ENCODE measurements at regions not wholly inside any gene's neighbourhood (a gene's known extent, or its start where the extent isn't known, plus 50 kb on each side); places are given as distances from the start of the nearest gene placed in this dataset.

DNA sequence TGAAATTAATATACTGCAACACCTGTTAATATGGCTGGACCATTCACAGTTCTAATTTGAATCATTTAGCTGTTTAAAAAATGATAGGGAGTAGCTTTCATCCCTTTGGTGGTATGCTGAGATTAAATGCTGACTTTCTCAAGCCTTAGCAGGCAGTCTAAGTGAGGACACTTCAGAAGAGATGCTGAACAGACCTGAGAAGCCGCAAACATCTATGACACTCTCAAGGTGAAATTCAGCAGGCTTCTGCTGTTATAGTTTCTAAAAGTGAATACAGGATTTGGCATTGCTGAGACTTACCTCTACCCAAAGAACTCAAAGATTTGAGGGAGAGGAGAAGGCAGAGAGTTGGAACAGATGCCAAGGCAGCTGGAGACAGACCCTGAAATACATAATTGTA is 431.2 kb upstream of the FAM98A start:
- no peak for DNase-seq (ENCODE audit: low spot score in 2 of 2)
- TF ChIP-seq EP300 (IDR thresholded peaks at IDR 0.05) (no peak), POLR2A (IDR thresholded peaks at IDR 0.05) (no peak)
- TF ChIP-seq, protein P1, sequence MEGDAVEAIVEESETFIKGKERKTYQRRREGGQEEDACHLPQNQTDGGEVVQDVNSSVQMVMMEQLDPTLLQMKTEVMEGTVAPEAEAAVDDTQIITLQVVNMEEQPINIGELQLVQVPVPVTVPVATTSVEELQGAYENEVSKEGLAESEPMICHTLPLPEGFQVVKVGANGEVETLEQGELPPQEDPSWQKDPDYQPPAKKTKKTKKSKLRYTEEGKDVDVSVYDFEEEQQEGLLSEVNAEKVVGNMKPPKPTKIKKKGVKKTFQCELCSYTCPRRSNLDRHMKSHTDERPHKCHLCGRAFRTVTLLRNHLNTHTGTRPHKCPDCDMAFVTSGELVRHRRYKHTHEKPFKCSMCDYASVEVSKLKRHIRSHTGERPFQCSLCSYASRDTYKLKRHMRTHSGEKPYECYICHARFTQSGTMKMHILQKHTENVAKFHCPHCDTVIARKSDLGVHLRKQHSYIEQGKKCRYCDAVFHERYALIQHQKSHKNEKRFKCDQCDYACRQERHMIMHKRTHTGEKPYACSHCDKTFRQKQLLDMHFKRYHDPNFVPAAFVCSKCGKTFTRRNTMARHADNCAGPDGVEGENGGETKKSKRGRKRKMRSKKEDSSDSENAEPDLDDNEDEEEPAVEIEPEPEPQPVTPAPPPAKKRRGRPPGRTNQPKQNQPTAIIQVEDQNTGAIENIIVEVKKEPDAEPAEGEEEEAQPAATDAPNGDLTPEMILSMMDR (IDR thresholded peaks at IDR 0.05): no peak
- WGBS, 2 donors: 89 to 96% methylated on average over 1 of the region's 1 CpG
- no peaks in the 10 kb centered on the region for H3K36me3 ChIP-seq
- H3K4me1 ChIP-seq: no peaks in the 10 kb centered on the region
- H3K9me3 ChIP-seq: no peaks in the 10 kb centered on the region
- H3K4me3 ChIP-seq: no peak overlapping the region
- no peaks in the 10 kb centered on the region for H3K27me3 ChIP-seq
- no peak overlapping the region for H3K27ac ChIP-seq

DNA sequence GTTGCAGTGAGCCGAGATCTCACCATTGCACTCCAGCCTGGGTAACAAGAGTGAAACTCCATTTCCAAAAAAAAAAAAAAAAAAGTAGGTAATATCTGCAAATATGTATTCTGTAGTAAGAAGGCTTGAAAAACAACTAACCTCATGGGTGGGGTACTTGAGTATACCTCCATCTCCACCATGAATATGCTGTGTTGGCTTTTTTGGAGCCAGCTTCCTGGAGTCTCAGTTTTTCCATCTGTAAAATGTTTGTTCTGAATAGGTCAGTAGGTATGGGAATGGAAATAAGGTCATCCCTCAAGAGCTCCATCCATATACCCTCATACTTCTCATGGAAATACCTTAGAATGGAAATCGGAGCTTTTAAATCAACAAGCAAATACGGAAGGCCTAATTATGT is 430.0 kb upstream of the FAM98A start:
- Histone ChIP-seq H3K27ac (no peak overlapping the region), H3K27me3 (no peaks in the 10 kb centered on the region), H3K9me3 (no peaks in the 10 kb centered on the region), H3K4me1 (no peaks in the 10 kb centered on the region), H3K36me3 (no peaks in the 10 kb centered on the region), H3K4me3 (no peak overlapping the region)
- TF ChIP-seq, protein P1 (IDR thresholded peaks at IDR 0.05): no peak
- no peak for TF ChIP-seq POLR2A (IDR thresholded peaks at IDR 0.05)
- no peak for TF ChIP-seq EP300 (IDR thresholded peaks at IDR 0.05)
- DNase-seq (ENCODE audit: low spot score in 2 of 2): no peak
- WGBS, 2 donors: 98 to 100% methylated on average over 3 of the region's 3 CpGs

DNA sequence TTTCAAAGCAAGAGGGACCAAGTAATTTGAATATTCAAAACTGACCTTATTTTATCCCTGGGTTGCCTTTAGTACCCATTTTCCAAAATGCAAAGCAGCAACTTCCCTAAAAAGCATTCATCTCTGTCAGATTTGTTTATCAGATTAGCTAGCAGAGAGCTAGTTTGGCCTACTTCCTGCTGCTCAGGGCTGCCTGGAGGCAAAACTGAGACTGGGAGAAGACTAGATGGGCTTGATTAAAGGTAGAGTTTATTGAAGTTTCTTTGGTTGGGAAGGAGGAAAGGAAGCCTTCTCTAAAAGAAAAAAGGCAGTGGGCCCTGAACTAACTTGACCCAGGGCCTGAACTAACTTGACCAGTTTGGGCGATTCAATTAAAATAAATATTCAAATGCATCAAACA is 426.1 kb upstream of the FAM98A start:
- WGBS, 2 donors: 85 to 91% methylated on average over 1 of the region's 1 CpG
- Histone ChIP-seq H3K36me3 (no peaks in the 10 kb centered on the region), H3K9me3 (no peaks in the 10 kb centered on the region), H3K4me3 (no peak overlapping the region), H3K27ac (no peak overlapping the region), H3K4me1 (no peaks in the 10 kb centered on the region), H3K27me3 (no peaks in the 10 kb centered on the region)
- TF ChIP-seq EP300 (IDR thresholded peaks at IDR 0.05) (no peak), POLR2A (IDR thresholded peaks at IDR 0.05) (no peak)
- TF ChIP-seq, protein P1 (IDR thresholded peaks at IDR 0.05): no peak
- DNase-seq (ENCODE audit: low spot score in 2 of 2): no peak

DNA sequence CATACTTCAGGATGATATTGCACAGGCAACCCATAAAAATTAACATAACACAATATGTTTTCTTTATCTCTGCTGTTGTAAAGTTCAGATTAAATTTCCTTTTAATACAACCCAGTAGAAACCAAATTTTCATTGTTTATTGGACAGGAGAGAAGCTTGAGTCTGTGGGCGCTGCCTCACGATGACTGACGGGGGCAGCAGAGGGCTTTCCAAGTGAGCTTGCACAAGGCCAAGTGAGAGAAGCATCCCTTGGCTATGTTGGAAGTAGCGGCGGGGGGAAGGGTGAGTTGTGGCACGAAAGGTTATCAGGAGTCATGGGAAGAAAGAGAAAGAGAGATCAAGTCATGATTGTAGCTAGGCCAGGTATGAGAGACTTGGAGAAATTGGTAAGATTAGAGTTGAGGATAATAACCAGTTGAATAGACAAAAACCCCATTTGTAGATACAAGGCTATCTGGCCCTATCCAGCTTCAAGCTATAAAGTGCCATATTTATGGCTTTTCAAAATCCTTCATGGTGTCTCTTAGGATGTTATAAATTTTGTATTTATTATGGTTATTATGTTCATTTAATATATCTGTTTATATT is 413.7 kb upstream of the FAM98A start:
- Histone ChIP-seq H3K27me3 (no peaks in the 10 kb centered on the region), H3K27ac (no peak overlapping the region), H3K4me1 (no peaks in the 10 kb centered on the region), H3K4me3 (no peak overlapping the region), H3K9me3 (peaks cover 0 to 9% (median 0%) of the 10 kb centered on the region in 4 donors), H3K36me3 (no peaks in the 10 kb centered on the region)
- 10 to 12% methylated on average over 6 of the region's 6 CpGs for WGBS, 2 donors
- TF ChIP-seq EP300 (IDR thresholded peaks at IDR 0.05): no peak
- no peak for TF ChIP-seq POLR2A (IDR thresholded peaks at IDR 0.05)
- TF ChIP-seq, protein P1 (IDR thresholded peaks at IDR 0.05): peak in 4 of 5 experiments; percentile 31 to 49 (median 38)
- DNase-seq (ENCODE audit: low spot score in 2 of 2): peak in 1 of 2 donors; percentile 7

DNA sequence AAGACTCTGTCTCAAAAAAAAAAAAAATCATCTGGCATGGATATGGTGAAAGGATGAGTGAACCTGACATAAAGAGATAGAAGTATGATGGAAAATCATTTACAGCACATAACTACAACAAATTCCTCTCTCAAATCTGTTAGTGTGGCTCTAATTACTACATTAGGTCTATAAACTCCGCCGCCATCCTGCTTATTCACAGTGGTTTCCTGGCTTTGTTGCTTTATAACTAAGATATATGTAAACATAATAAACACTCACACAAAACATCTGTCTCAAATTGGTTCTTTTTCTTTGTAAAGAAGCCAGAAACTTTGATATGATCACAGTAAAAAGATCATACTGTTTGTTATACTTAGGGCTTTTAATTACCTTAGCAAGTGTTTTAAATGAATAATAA is 412.6 kb upstream of the FAM98A start:
- Histone ChIP-seq H3K27me3 (no peaks in the 10 kb centered on the region), H3K9me3 (peaks cover 0 to 9% (median 0%) of the 10 kb centered on the region in 4 donors), H3K27ac (no peak overlapping the region), H3K4me3 (no peak overlapping the region), H3K36me3 (no peaks in the 10 kb centered on the region), H3K4me1 (no peaks in the 10 kb centered on the region)
- DNase-seq (ENCODE audit: low spot score in 2 of 2): no peak
- WGBS, 2 donors: 73 to 81% methylated on average over 2 of the region's 2 CpGs
- TF ChIP-seq, protein P1 (IDR thresholded peaks at IDR 0.05): no peak
- TF ChIP-seq EP300 (IDR thresholded peaks at IDR 0.05) (no peak), POLR2A (IDR thresholded peaks at IDR 0.05) (no peak)

Measured in tibial nerve (tissue), 4 donors.